OCI-LY3 (cell line): ENCODE measurements at regions not wholly inside any gene's neighbourhood (a gene's known extent, or its start where the extent isn't known, plus 50 kb on each side); places are given as distances from the start of the nearest gene placed in this dataset.

Experiments used
- H2AFZ ChIP-seq: fragments of 200-600, 300-600 bp; shearing (Covaris generic); 2 replicates; pipeline ENCODE4 v1.6.0; 2014; ENCODE audit warnings: antibody characterized with exemption, low read depth, low read length
- H3K27ac ChIP-seq: fragments of 200-600, 300-600 bp; sonication (generic); 2 replicates; pipeline ENCODE4 v1.5.1; 2014; ENCODE audit warnings: mild to moderate bottlenecking, low read length, moderate library complexity, mixed read lengths
- H3K27me3 ChIP-seq: fragments of 200-600, 300-600 bp; sonication (generic); 2 replicates; pipeline ENCODE4 v1.6.1; 2014; ENCODE audit warnings: low read depth, low read length, mixed read lengths
- H3K36me3 ChIP-seq: fragments of 200-600, 300-600 bp; sonication (generic); replicated peaks from 2 replicates; pipeline ENCODE3; 2014; ENCODE audit warnings: low read depth, low read length, mixed read lengths
- H3K4me1 ChIP-seq: fragments of 300-600, 200-600 bp; sonication (generic); 2 replicates; pipeline ENCODE4 v1.6.1; 2014; ENCODE audit warnings: low read length, mixed read lengths
- H3K4me2 ChIP-seq: fragments of 200-600, 300-600 bp; sonication (generic); 2 replicates; pipeline ENCODE4 v1.6.1; 2014; ENCODE audit warnings: low read length, mixed read lengths
- H3K4me3 ChIP-seq: fragments of 300-600, 200-600 bp; sonication (generic); 2 replicates; pipeline ENCODE4 v1.5.1; 2014; ENCODE audit warnings: antibody characterized with exemption, mild to moderate bottlenecking, low read length, moderate library complexity
- H3K79me2 ChIP-seq: fragments of 300-600, 200-600 bp; shearing (Covaris generic); 2 replicates; pipeline ENCODE4 v1.6.1; 2014; ENCODE audit warnings: mild to moderate bottlenecking, low read length, mixed read lengths
- H3K9ac ChIP-seq: fragments of 300-600, 200-600 bp; shearing (Covaris generic); 2 replicates; pipeline ENCODE4 v1.6.0; 2014; ENCODE audit warnings: mild to moderate bottlenecking, low read length, moderate library complexity
- H3K9me3 ChIP-seq: fragments of 200-600, 300-600 bp; shearing (Covaris generic); 2 replicates; pipeline ENCODE4 v1.6.1; 2014; ENCODE audit warnings: low read length, mixed read lengths; ENCODE audit not compliant: insufficient read depth
- H4K20me1 ChIP-seq: fragments of 200-600, 300-600 bp; sonication (generic); 2 replicates; pipeline ENCODE4 v1.6.1; 2016; ENCODE audit warnings: low read length, mixed read lengths; ENCODE audit not compliant: insufficient read depth
- CTCF ChIP-seq: fragments of 200-600, 300-600 bp; sonication (generic); IDR thresholded peaks from 2 replicates; pipeline ENCODE4 v1.5.1; 2014; ENCODE audit warnings: antibody characterized with exemption, low read length, low read depth
- EZH2phosphoT487 ChIP-seq: fragments of 200-600 bp; shearing (Covaris generic); IDR thresholded peaks from 2 replicates; pipeline ENCODE4 v1.6.1; 2018; ENCODE audit warnings: antibody characterized with exemption, mixed run types, low read depth

GRCh38 chr17:79539944-79540705 is 70.7 kb downstream of the RBFOX3 start:
- Histone ChIP-seq H4K20me1 (no peaks in the 10 kb centered on the region), H3K4me1 (no peaks in the 10 kb centered on the region), H3K9me3 (no peaks in the 10 kb centered on the region), H3K79me2 (no peaks in the 10 kb centered on the region), H3K36me3 (no peaks in the 10 kb centered on the region), H3K4me2 (no peak overlapping the region), H3K4me3 (no peak overlapping the region), H2AFZ (no peak overlapping the region), H3K27me3 (peaks cover 13% of the 10 kb centered on the region; the same call in 1 of the 2 replicates), H3K27ac (no peak overlapping the region), H3K9ac (no peak overlapping the region)
- no peak for TF ChIP-seq EZH2phosphoT487

- peaks cover 8% of the 10 kb centered on the region; the same call in 1 of the 2 replicates for H3K27me3 ChIP-seq
- no peak for TF ChIP-seq EZH2phosphoT487
- no peak for TF ChIP-seq CTCF
- H3K79me2 ChIP-seq, result no peaks in the 10 kb centered on the region
- H3K4me3 ChIP-seq, result no peak overlapping the region
- no peak overlapping the region for H3K27ac ChIP-seq
- no peaks in the 10 kb centered on the region for H4K20me1 ChIP-seq
- H3K36me3 ChIP-seq, result no peaks in the 10 kb centered on the region
- H3K4me2 ChIP-seq, result no peak overlapping the region
- peaks cover 2% of the 10 kb centered on the region; the same call in 1 of the 2 replicates for H3K4me1 ChIP-seq
- no peak overlapping the region for H3K9ac ChIP-seq
- H3K9me3 ChIP-seq, result no peaks in the 10 kb centered on the region
- H2AFZ ChIP-seq, result no peak overlapping the region
These were observed 72.6 kb downstream of the RBFOX3 start for GRCh38 chr17:79538291-79538690.

GRCh38 chr17:79537686-79538085 is 73.2 kb downstream of the RBFOX3 start:
- Histone ChIP-seq H3K27ac (no peak overlapping the region), H3K4me1 (peaks cover 7% of the 10 kb centered on the region; the same call in 1 of the 2 replicates), H3K27me3 (peaks cover 11% of the 10 kb centered on the region; the same call in 1 of the 2 replicates), H3K36me3 (no peaks in the 10 kb centered on the region), H3K9me3 (no peaks in the 10 kb centered on the region), H3K4me3 (no peak overlapping the region), H2AFZ (no peak overlapping the region), H3K79me2 (no peaks in the 10 kb centered on the region), H3K9ac (no peak overlapping the region), H3K4me2 (no peak overlapping the region), H4K20me1 (no peaks in the 10 kb centered on the region)
- no peak for TF ChIP-seq CTCF
- no peak for TF ChIP-seq EZH2phosphoT487

- Histone ChIP-seq H4K20me1 (no peaks in the 10 kb centered on the region), H3K4me1 (peaks cover 13% of the 10 kb centered on the region; the same call in 1 of the 2 replicates), H2AFZ (no peak overlapping the region), H3K9ac (no peak overlapping the region), H3K9me3 (no peaks in the 10 kb centered on the region), H3K4me3 (no peak overlapping the region), H3K36me3 (no peaks in the 10 kb centered on the region), H3K27me3 (peaks cover 14% of the 10 kb centered on the region; the same call in 1 of the 2 replicates), H3K4me2 (no peak overlapping the region), H3K79me2 (no peaks in the 10 kb centered on the region), H3K27ac (no peak overlapping the region)
- TF ChIP-seq EZH2phosphoT487 (no peak), CTCF (no peak)
These were observed 73.8 kb downstream of the RBFOX3 start for GRCh38 chr17:79537061-79537460.
